Esophagus muscularis mucosa (tissue), 4 donors: ENCODE measurements at regions not wholly inside any gene's neighbourhood (a gene's known extent, or its start where the extent isn't known, plus 50 kb on each side); places are given as distances from the start of the nearest gene placed in this dataset.

Source experiments
- CTCF ChIP-seq, 3 experiments: fragments of 200-600 bp in 2 of 3; fragments of 450-650 bp in 1 of 3; sonication (generic) in 2 of 3; IDR thresholded peaks; one replicate each; pipeline ENCODE4 v1.5.1; 2017 to 2019; ENCODE audit warnings: antibody characterized with exemption in 3 of 3, mild to moderate bottlenecking in 2 of 3, moderate library complexity in 1 of 3
- EP300 ChIP-seq: sonication (generic); formaldehyde crosslinking; IDR thresholded peaks from one replicate; pipeline ENCODE4 v1.6.1; 2017; ENCODE audit warnings: antibody characterized with exemption
- POLR2A ChIP-seq: fragments of 450-650 bp; IDR thresholded peaks from one replicate; pipeline ENCODE4 v1.6.1; 2017; ENCODE audit warnings: antibody characterized with exemption, moderate library complexity, mild to moderate bottlenecking, low read depth
- POLR2AphosphoS5 ChIP-seq, 2 donors: sonication (generic); formaldehyde crosslinking; IDR thresholded peaks; one replicate each; pipeline ENCODE4 v1.6.1; 2017; ENCODE audit warnings: antibody characterized with exemption in 2 of 2

DNA sequence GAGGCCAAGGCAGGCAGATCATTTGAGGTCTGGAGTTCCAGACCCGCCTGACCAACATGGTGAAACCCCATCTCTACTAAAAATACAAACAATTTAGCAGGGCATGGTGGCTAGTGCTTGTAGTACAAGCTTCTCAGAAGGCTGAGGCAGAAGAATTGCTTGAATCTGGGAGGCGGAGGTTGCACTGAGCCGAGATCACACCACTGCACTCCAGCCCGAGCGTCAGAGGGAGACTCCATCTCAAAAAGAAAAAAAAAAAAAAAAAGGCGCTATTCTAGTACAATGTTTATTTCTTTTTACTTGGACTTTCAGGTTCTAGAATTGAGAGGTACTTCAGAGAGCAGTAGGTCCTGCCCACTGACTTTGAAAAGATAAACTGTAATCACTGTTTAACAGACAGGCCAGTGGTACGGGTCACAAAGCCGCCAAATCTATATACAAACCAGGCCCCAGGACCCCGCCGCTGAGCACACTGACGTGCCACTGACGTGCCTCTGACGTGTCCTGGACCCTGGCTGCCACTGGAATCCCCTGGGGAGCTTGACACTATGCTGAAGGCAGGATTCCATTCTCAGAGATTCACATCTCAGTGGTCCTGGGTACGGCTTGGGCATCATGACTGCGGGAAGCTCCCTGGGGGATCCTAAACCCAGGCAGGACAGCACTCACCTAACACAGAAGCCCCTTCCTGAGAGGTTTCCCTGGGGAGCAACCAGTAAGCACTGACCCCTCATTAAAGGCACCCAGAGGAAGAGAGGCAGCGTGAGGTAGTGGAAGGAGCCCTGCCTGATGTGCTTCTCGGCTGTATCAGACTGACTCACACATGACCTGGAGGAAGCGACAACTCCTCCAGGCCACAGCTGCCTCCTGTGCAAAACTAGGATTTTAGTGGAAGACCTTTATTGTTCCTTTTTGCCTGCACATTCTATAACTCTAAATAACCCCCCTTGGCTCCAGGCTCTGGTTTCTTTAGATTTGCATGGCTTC lies 197.8 kb upstream of the MEIS1 start:
- TF ChIP-seq CTCF (IDR thresholded peaks at IDR 0.05), result no peak
- TF ChIP-seq EP300, result no peak
- no peak for TF ChIP-seq POLR2A
- TF ChIP-seq POLR2AphosphoS5 (IDR thresholded peaks at IDR 0.05), result no peak
